ENCODE measurements at regions not wholly inside any gene's neighbourhood (a gene's known extent, or its start where the extent isn't known, plus 50 kb on each side); places are given as distances from the start of the nearest gene placed in this dataset.
"Not testable (repeated sequence)": the region's sequence is repeated elsewhere in the genome, so short reads cannot be mapped to it uniquely, and the experiment has no call there.

DNA sequence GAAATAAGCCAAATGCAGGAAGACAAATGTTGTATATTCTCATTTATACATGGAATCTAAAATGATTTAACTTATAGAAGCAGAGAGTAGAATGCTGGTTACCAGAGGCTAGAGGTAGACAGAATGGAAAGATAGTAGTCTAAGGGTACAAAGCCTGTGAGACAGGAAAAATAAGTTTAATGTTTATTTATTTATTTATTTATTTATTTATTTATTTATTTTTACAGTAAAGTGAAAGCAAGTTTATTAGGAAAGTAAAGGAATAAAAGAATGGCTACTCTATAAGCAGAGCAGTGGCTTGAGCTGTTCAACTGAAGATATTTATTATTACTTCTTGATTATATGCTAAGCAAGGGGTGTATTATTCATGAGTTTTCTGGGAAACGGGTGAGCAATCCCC is 203.2 kb downstream of the LAS1L start:
- TF ChIP-seq, protein P1, sequence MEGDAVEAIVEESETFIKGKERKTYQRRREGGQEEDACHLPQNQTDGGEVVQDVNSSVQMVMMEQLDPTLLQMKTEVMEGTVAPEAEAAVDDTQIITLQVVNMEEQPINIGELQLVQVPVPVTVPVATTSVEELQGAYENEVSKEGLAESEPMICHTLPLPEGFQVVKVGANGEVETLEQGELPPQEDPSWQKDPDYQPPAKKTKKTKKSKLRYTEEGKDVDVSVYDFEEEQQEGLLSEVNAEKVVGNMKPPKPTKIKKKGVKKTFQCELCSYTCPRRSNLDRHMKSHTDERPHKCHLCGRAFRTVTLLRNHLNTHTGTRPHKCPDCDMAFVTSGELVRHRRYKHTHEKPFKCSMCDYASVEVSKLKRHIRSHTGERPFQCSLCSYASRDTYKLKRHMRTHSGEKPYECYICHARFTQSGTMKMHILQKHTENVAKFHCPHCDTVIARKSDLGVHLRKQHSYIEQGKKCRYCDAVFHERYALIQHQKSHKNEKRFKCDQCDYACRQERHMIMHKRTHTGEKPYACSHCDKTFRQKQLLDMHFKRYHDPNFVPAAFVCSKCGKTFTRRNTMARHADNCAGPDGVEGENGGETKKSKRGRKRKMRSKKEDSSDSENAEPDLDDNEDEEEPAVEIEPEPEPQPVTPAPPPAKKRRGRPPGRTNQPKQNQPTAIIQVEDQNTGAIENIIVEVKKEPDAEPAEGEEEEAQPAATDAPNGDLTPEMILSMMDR (conservative IDR thresholded peaks at IDR 0.05): no peak
- no peak overlapping the region for H3K27ac ChIP-seq

DNA sequence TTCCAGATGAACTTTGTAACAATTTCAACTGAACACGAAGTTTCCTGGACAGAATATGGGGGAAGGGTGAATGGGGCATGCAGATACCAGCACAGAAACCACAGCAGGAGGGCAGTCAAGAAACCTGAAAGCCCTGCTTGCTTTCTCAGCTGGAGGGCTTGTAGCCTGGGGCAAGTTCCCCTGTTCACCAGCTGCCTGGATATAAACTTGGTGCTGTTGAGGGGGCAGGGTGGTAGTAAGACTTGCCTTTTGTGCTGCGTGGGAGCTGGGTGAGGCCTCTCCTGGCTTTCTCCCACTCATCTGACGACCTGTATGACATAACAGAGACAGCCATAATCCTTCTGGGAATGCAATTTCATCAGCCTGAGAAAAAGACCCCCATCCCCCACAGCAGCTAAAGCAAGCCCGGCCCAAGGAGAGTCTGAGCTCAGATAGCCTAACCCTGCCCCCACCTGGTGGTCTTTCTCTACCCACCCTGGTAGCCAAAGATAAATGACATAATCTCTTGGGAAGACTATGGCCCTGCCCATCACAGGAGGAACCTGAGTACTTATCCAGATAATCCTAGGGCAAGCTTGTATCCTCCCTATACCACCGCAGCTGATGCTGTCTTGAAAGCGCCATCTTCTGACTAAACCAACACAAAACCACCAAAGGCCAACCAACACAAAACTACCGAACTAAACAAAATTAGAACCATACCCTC is 234.3 kb downstream of the LAS1L start:
- no peak overlapping the region for H3K27ac ChIP-seq
- TF ChIP-seq, protein P1 (conservative IDR thresholded peaks at IDR 0.05): no peak

DNA sequence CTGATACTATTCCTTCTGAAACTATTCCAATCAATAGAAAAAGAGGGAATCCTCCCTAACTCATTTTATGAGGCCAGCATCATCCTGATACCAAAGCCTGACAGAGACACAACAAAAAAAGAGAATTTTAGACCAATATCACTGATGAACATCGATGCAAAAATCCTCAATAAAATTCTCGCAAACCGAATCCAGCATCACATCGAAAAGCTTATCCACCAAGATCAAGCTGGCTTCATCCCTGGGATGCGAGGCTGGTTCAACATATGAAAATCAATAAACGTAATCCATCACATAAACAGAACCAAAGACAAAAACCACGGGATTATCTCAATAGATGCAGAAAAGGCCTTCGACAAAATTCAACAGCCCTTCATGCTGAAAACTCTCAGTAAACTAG is 251.7 kb downstream of the LAS1L start:
- H3K27ac ChIP-seq: not testable (repeated sequence)

DNA sequence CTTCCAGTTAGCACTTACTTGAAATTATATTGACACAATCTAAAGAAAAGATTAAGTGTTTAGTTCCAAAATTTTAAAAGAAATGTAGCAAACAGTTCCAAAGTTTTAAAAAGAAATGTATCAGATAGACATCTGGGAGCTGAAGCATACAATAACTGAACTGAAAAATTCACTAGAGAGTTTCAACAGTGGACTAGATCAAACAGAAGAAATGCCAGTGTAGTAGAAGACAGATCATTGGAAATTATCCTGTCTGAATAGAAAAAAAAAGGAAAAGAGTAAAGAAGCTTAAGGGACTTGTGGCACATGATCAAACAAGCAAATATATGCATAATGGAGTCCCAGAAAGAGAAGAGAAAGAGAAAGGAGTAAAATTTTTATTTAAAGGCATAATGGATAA is 261.4 kb downstream of the LAS1L start:
- TF ChIP-seq, protein P1 (conservative IDR thresholded peaks at IDR 0.05): no peak
- no peak overlapping the region for H3K27ac ChIP-seq

DNA sequence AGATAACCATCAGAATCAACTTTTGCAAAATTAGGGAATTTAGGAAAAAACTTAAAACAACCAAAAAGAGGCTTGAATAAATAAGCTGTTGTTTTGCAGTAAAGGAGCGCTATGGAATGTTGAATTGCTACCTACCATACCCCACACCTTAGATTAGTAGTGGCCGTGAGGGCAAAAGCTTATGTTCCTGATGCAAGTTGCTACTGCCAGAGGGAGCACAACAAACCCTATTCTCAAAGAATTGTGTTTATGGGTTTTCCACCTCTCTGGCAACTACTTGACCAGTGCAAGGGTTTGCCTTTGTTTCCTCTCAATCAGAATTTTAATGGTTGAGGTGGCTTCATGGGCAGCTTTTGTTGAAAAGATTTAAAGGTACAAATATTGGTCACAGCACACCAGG is 268.1 kb downstream of the LAS1L start:
- TF ChIP-seq, protein P1 (conservative IDR thresholded peaks at IDR 0.05): no peak
- H3K27ac ChIP-seq: no peak overlapping the region

DNA sequence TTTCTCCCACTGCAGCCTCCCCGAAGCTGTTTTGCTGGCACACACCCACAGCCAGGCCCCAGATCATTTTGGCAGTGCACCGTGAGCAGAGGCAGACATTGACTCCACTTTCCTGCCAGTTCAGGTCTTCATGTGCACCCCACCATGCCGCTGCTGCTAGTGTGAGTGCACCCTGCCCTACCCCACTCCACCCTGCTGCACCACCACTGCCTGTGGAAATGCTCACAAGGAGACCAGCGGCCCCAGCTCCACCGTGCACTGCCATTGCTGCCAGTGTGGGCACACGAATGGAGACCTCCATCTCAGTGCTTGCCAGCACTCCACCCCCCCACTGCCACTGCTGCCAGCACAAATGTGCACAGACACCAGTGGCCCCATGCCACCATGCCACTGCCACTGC is 277.6 kb upstream of the ZC4H2 start:
- no peak overlapping the region for H3K27ac ChIP-seq
- TF ChIP-seq, protein P1 (conservative IDR thresholded peaks at IDR 0.05): no peak

DNA sequence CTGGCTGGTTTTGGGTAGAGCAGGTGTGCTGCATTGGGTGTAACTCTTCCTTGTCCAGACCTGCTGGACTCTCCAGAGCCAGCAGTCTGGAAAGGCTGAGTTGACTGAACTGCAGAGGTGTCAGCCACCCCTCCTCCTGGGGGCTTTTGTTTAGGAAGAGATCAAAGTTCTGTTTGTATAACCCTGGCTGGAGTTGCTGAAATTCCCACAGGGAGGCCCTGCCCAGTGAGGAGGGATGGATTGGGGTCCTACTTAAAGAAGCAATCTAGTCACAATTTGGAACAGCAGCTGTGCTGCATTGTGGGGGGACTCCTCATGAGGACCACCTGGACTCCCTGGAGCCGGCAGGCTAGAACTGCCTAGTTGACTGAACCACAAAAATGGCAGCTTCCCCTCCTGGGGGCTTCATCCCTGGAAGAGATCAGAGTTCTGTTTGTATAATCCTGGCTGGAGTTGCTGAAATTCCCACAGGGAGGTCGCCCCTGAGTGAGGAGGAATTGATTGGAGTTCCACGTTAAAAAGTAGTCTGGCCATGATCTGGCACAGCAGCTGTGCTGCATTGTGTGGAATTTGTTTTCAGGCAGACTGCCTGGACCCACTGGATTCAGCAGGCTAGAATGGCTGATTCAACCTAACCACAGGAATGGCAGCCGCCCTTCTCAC is 264.9 kb upstream of the ZC4H2 start:
- no peak overlapping the region for H3K27ac ChIP-seq
- TF ChIP-seq, protein P1 (conservative IDR thresholded peaks at IDR 0.05): no peak

DNA sequence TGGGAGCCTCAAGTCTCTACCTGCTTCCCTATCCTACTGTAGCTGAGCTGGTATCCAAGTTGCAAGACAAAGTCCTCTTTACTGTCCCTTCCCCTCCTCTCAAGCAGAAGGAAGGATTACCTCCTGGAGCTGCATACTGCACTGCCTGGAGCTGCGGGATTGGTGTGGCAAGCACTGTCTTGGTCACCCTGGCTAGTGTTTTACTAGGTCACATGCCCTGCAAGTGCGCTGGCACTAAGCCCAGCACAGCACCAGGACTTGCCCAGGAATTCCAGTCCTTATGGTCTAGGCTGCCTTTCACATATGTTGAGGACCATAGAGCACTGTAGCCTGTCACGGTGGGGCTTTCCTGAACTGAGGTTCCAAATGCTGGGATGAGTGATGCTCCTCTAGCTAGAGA is 227.3 kb upstream of the ZC4H2 start:
- TF ChIP-seq, protein P1 (conservative IDR thresholded peaks at IDR 0.05): no peak

More for the DNA sequence above, 227.3 kb upstream of the ZC4H2 start:
- no peak overlapping the region for H3K27ac ChIP-seq

Measured in VCaP (cell line).